ENCODE measurements at regions not wholly inside any gene's neighbourhood (a gene's known extent, or its start where the extent isn't known, plus 50 kb on each side); places are given as distances from the start of the nearest gene placed in this dataset.

- no peak for FAIRE-seq
Observed at GRCh38 chr7:84509522-84509921, 314.9 kb upstream of the SEMA3A start.

GRCh38 chr7:84508606-84509005 is 314.0 kb upstream of the SEMA3A start:
- FAIRE-seq (no peak), DNase-seq (ENCODE audit: insufficient read length, low spot score) (no peak)

More at GRCh38 chr7:84509522-84509921, 314.9 kb upstream of the SEMA3A start:
- no peak for DNase-seq (ENCODE audit: insufficient read length, low spot score)

- no peak for DNase-seq (ENCODE audit: insufficient read length, low spot score)
- FAIRE-seq, result no peak
Observed at GRCh38 chr7:84507529-84507928, 312.9 kb upstream of the SEMA3A start.

- DNase-seq (ENCODE audit: insufficient read length, low spot score) (no peak), FAIRE-seq (no peak)
Observed at GRCh38 chr7:84506151-84506550, 311.6 kb upstream of the SEMA3A start.

- DNase-seq (ENCODE audit: insufficient read length, low spot score) (no peak), FAIRE-seq (no peak)
Observed at GRCh38 chr7:84502239-84502638, 307.6 kb upstream of the SEMA3A start.

- FAIRE-seq (no peak), DNase-seq (ENCODE audit: insufficient read length, low spot score) (no peak)
Observed at GRCh38 chr7:84497873-84498272, 303.3 kb upstream of the SEMA3A start.

- DNase-seq (ENCODE audit: insufficient read length, low spot score) (no peak), FAIRE-seq (no peak)
Observed at GRCh38 chr7:84495128-84495527, 300.5 kb upstream of the SEMA3A start.

- DNase-seq (ENCODE audit: insufficient read length, low spot score) (no peak), FAIRE-seq (no peak)
Observed at GRCh38 chr7:84492098-84493034, 297.8 kb upstream of the SEMA3A start.

- FAIRE-seq (no peak), DNase-seq (ENCODE audit: insufficient read length, low spot score) (no peak)
Observed at GRCh38 chr7:84490661-84491060, 296.1 kb upstream of the SEMA3A start.

GRCh38 chr7:84484502-84485079 is 290.0 kb upstream of the SEMA3A start:
- FAIRE-seq (no peak), DNase-seq (ENCODE audit: insufficient read length, low spot score) (peak; percentile 1)

- FAIRE-seq (no peak), DNase-seq (ENCODE audit: insufficient read length, low spot score) (no peak)
Observed at GRCh38 chr7:84482476-84482875, 287.9 kb upstream of the SEMA3A start.

- DNase-seq (ENCODE audit: insufficient read length, low spot score) (no peak), FAIRE-seq (no peak)
Observed at GRCh38 chr7:84479059-84479458, 284.5 kb upstream of the SEMA3A start.

- FAIRE-seq (no peak), DNase-seq (ENCODE audit: insufficient read length, low spot score) (no peak)
Observed at GRCh38 chr7:84477786-84478478, 283.3 kb upstream of the SEMA3A start.

- FAIRE-seq (no peak), DNase-seq (ENCODE audit: insufficient read length, low spot score) (no peak)
Observed at GRCh38 chr7:84474436-84474835, 279.8 kb upstream of the SEMA3A start.

GRCh38 chr7:84471576-84471975 is 277.0 kb upstream of the SEMA3A start:
- no peak for FAIRE-seq

GRCh38 chr7:84469034-84469433 is 274.4 kb upstream of the SEMA3A start:
- DNase-seq (ENCODE audit: insufficient read length, low spot score), result no peak
- FAIRE-seq, result no peak

More at GRCh38 chr7:84471576-84471975, 277.0 kb upstream of the SEMA3A start:
- no peak for DNase-seq (ENCODE audit: insufficient read length, low spot score)

- DNase-seq (ENCODE audit: insufficient read length, low spot score), result no peak
- FAIRE-seq, result no peak
Observed at GRCh38 chr7:84462259-84462658, 267.7 kb upstream of the SEMA3A start.

- no peak for FAIRE-seq
- no peak for DNase-seq (ENCODE audit: insufficient read length, low spot score)
Observed at GRCh38 chr7:84461093-84461492, 266.5 kb upstream of the SEMA3A start.

GRCh38 chr7:84455788-84456187 is 261.2 kb upstream of the SEMA3A start:
- no peak for DNase-seq (ENCODE audit: insufficient read length, low spot score)
- FAIRE-seq, result no peak

- FAIRE-seq (no peak), DNase-seq (ENCODE audit: insufficient read length, low spot score) (no peak)
Observed at GRCh38 chr7:84454174-84454959, 259.8 kb upstream of the SEMA3A start.

- FAIRE-seq, result no peak
Observed at GRCh38 chr7:84452618-84453017, 258.0 kb upstream of the SEMA3A start.

More at GRCh38 chr7:84452618-84453017, 258.0 kb upstream of the SEMA3A start:
- no peak for DNase-seq (ENCODE audit: insufficient read length, low spot score)

Measured in HTR-8/SVneo (cell line).